T-helper 1 cell treated with Interleukin-12 subunit alpha and Interleukin-12 subunit beta and Interleukin-4 antibody, amounts not matched to agents 30 μg/mL and 1 μg/mL, for 36 hours (primary cell): ENCODE measurements at regions not wholly inside any gene's neighbourhood (a gene's known extent, or its start where the extent isn't known, plus 50 kb on each side); places are given as distances from the start of the nearest gene placed in this dataset.
A peak's percentile ranks its signal among the peaks of the same experiment; 100 is the strongest.

ENCODE experiments used
- H3K27ac Mint-ChIP-seq: one replicate; pipeline ENCODE4 v1.8.0; 2021; ENCODE audit warnings: mild to moderate bottlenecking, mixed read lengths
- H3K27me3 Mint-ChIP-seq: one replicate; pipeline ENCODE4 v1.8.0; 2021; ENCODE audit warnings: low read depth, mixed read lengths
- H3K36me3 Mint-ChIP-seq: one replicate; pipeline ENCODE4 v1.8.0; 2021; ENCODE audit warnings: low read depth, mixed read lengths
- H3K4me1 Mint-ChIP-seq: one replicate; pipeline ENCODE4 v1.8.0; 2021; ENCODE audit warnings: low read depth, mixed read lengths
- H3K4me3 Mint-ChIP-seq: one replicate; pipeline ENCODE4 v1.8.0; 2021; ENCODE audit warnings: mild to moderate bottlenecking, moderate library complexity, mixed read lengths
- H3K9me3 Mint-ChIP-seq: one replicate; pipeline ENCODE4 v1.8.0; 2021; ENCODE audit warnings: mixed read lengths

DNA sequence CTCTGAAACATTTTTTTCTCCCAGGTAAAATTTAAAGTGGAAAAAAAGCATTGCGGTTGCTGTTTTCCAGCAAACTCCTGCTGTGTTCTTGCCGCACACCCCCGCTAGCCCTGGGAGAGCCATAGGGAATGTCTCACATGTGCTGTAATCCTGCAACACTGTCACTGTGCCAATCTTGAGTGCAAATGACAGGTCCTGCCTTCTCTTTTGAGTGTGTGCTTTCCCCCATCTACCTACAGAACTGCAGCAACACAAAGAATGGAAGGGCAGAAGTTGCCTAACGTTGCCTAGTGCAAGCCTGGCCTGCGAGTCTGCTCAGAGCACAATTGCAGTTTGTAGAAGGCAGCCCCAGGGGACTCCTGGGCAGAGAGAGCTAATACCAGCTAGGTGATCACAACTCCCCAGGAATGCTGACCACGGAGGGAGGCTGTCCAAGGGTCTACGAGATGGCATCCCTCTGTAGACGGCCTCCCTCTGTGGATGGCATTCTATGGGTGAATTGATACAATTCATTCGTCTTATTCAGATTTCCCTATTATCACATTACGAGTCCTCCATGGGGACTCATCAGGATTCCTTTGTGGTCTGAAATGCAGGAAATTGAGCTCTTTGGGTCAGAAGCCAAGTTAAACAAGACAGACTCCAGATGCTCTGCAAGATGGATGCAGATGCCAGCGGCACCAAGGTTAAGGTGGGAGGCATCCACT lies 172.6 kb upstream of the S1PR3 start:
- Mint-ChIP-seq H3K27ac (no peak overlapping the region), H3K4me3 (no peak overlapping the region), H3K4me1 (no peaks in the 10 kb centered on the region), H3K36me3 (no peaks in the 10 kb centered on the region), H3K9me3 (no peaks in the 10 kb centered on the region), H3K27me3 (no peaks in the 10 kb centered on the region)

DNA sequence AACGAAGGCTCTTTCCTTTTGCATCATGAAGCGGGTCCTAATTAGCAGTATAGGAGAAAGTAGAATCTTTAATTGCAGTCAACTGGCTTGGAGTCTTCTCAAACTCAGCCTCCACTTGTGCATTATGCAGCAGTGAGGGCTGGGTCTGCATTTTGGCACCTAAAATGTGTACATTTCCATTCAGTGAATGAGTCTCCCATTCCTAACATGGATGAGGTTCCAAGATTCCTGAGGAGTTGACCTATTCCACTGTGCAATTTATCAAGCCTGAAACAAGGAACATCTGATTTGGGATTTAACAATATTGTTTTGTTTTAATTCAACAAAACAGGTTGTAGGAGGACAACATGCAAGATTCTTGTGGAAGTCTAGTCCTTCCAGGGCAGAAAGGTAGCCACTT lies 171.8 kb upstream of the S1PR3 start:
- no peaks in the 10 kb centered on the region for H3K9me3 Mint-ChIP-seq
- H3K36me3 Mint-ChIP-seq = no peaks in the 10 kb centered on the region
- peaks cover 3% of the 10 kb centered on the region for H3K27me3 Mint-ChIP-seq
- H3K4me3 Mint-ChIP-seq = no peak overlapping the region
- H3K27ac Mint-ChIP-seq = no peak overlapping the region
- H3K4me1 Mint-ChIP-seq = no peaks in the 10 kb centered on the region

DNA sequence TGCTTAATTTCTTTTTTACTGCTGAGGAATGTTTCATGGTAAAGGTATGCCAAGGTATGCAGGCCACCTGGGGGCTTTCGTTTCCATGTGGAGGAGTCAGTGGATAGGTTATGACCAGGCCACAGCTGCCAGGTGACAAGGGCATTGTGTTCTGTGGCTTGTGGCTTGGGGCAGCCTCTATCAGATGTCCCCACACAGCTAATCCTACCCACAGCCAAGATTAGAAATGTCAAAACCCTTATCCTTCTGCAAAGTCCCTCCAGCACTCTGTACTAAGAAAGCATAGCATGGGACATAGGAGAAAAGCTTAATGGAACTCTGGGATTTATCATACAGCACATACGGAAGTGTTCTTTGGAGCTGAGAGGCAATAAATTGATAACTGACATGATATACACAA lies 171.2 kb upstream of the S1PR3 start:
- H3K36me3 Mint-ChIP-seq = no peaks in the 10 kb centered on the region
- no peaks in the 10 kb centered on the region for H3K9me3 Mint-ChIP-seq
- H3K4me1 Mint-ChIP-seq = no peaks in the 10 kb centered on the region
- H3K27ac Mint-ChIP-seq = no peak overlapping the region
- peaks cover 8% of the 10 kb centered on the region for H3K27me3 Mint-ChIP-seq
- no peak overlapping the region for H3K4me3 Mint-ChIP-seq

- Mint-ChIP-seq H3K4me1 (no peaks in the 10 kb centered on the region), H3K36me3 (no peaks in the 10 kb centered on the region), H3K27ac (no peak overlapping the region), H3K9me3 (no peaks in the 10 kb centered on the region), H3K4me3 (no peak overlapping the region), H3K27me3 (peaks cover 11% of the 10 kb centered on the region)
Measured at GRCh38 chr9:88821033-88821745, 170.1 kb upstream of the S1PR3 start.

- H3K27ac Mint-ChIP-seq = no peak overlapping the region
- no peaks in the 10 kb centered on the region for H3K36me3 Mint-ChIP-seq
- no peaks in the 10 kb centered on the region for H3K9me3 Mint-ChIP-seq
- peaks cover 15% of the 10 kb centered on the region for H3K27me3 Mint-ChIP-seq
- no peaks in the 10 kb centered on the region for H3K4me1 Mint-ChIP-seq
- H3K4me3 Mint-ChIP-seq = no peak overlapping the region
Measured at GRCh38 chr9:88821746-88822106, 169.5 kb upstream of the S1PR3 start.

DNA sequence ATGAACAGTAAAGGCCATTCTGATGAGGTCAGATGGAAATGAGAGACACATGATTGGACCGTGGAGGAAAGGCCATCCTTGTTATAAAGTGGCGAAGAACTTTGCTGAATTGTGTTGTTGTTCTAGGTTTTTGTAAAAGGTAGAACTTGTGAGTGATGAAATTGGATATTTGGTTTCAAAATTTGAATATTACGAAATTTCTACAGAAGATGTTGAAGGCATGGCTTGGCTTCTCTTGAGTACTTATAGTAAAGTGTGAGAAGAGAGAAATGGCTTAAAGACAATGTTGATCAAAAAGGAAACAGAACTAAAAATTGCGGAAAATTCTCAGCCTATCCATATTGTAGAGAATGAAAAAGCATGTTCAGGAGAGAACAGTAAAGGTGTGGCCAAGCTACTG lies 166.6 kb upstream of the S1PR3 start:
- Mint-ChIP-seq H3K4me3 (no peak overlapping the region), H3K27ac (no peak overlapping the region), H3K4me1 (no peaks in the 10 kb centered on the region), H3K36me3 (no peaks in the 10 kb centered on the region), H3K9me3 (no peaks in the 10 kb centered on the region), H3K27me3 (peaks cover 28% of the 10 kb centered on the region)

DNA sequence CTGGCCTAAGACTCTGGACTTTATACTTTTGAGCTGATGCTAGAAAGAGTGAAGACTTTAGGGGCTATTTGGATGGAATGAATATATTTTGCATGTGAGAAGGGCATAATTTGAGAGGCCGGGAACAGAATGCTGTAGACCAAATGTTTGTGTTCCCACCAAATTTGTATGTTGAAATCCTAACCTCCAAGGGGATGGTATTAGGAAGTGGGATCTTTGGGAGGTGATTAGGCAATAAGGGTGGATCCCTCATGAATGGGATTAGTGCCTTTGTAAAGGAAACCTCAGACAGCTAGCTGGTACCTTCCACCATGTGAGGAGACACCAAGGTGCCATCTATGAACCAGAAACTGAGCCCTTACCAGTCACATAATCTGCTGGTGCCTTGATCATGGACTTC lies 165.1 kb upstream of the S1PR3 start:
- no peaks in the 10 kb centered on the region for H3K4me1 Mint-ChIP-seq
- no peaks in the 10 kb centered on the region for H3K36me3 Mint-ChIP-seq
- H3K4me3 Mint-ChIP-seq = no peak overlapping the region
- H3K27ac Mint-ChIP-seq = no peak overlapping the region
- H3K9me3 Mint-ChIP-seq = no peaks in the 10 kb centered on the region
- H3K27me3 Mint-ChIP-seq = peaks cover 33% of the 10 kb centered on the region

DNA sequence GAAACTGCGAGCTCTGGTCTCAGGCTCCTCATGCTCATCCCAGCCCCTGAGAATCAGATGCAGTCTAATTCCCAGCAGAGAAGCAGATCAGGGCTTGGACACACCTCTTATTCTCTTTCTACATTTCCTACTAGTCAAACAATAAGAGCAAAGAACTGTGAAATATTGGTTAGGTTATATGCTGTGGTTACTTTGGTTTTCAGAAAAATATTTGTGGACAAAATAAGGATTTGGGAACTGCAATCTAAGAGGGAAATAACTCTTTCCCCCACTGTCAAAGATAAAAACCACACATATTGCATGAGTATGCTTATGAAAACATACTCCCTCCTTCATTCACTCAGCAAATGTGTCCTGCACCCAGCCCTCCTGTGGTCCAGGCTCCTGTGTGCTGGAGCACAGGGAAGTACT lies 164.5 kb upstream of the S1PR3 start:
- peaks cover 37% of the 10 kb centered on the region for H3K27me3 Mint-ChIP-seq

GRCh38 chr9:88828018-88828417 lies 163.2 kb upstream of the S1PR3 start:
- no peaks in the 10 kb centered on the region for H3K9me3 Mint-ChIP-seq
- peaks cover 47% of the 10 kb centered on the region for H3K27me3 Mint-ChIP-seq
- H3K4me3 Mint-ChIP-seq = no peak overlapping the region
- H3K4me1 Mint-ChIP-seq = no peaks in the 10 kb centered on the region
- no peaks in the 10 kb centered on the region for H3K36me3 Mint-ChIP-seq
- no peak overlapping the region for H3K27ac Mint-ChIP-seq

More for the DNA sequence above, 164.5 kb upstream of the S1PR3 start:
- no peak overlapping the region for H3K4me3 Mint-ChIP-seq
- no peaks in the 10 kb centered on the region for H3K4me1 Mint-ChIP-seq
- no peaks in the 10 kb centered on the region for H3K36me3 Mint-ChIP-seq
- H3K9me3 Mint-ChIP-seq = no peaks in the 10 kb centered on the region
- H3K27ac Mint-ChIP-seq = no peak overlapping the region

DNA sequence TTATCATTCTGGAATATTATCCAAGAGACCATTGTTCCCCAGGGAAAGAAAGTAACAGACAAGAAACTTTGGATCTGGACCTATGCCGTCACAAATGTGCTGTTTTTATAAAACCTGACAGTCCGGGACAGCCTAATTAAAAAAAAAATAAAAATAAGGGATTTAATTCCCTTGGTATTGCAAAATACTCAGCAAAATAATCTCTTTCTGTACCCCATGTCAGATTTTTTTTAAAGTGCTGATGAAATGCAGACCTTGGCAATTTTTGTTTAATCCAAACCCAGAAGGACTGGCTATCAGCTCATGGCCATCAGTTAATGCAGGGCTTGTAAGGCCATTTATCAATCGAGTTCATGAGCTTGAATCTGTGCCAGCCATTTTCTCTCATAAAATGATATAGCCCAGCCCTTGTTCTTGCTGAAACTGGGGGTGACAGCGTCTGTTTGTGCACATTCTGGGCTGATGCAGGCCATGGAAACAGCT lies 162.7 kb upstream of the S1PR3 start:
- H3K36me3 Mint-ChIP-seq = no peaks in the 10 kb centered on the region
- H3K4me1 Mint-ChIP-seq = no peaks in the 10 kb centered on the region
- no peaks in the 10 kb centered on the region for H3K9me3 Mint-ChIP-seq
- peaks cover 51% of the 10 kb centered on the region for H3K27me3 Mint-ChIP-seq
- no peak overlapping the region for H3K27ac Mint-ChIP-seq
- no peak overlapping the region for H3K4me3 Mint-ChIP-seq

GRCh38 chr9:88829276-88829675 lies 162.0 kb upstream of the S1PR3 start:
- no peak overlapping the region for H3K27ac Mint-ChIP-seq

GRCh38 chr9:88831713-88832407 lies 159.4 kb upstream of the S1PR3 start:
- Mint-ChIP-seq H3K27me3 (peaks cover 56% of the 10 kb centered on the region), H3K4me3 (no peak overlapping the region)

More at GRCh38 chr9:88829276-88829675, 162.0 kb upstream of the S1PR3 start:
- Mint-ChIP-seq H3K9me3 (no peaks in the 10 kb centered on the region), H3K4me3 (no peak overlapping the region), H3K36me3 (no peaks in the 10 kb centered on the region), H3K4me1 (no peaks in the 10 kb centered on the region), H3K27me3 (peaks cover 57% of the 10 kb centered on the region)

GRCh38 chr9:88833946-88834345 lies 157.3 kb upstream of the S1PR3 start:
- Mint-ChIP-seq H3K27ac (no peak overlapping the region), H3K36me3 (no peaks in the 10 kb centered on the region), H3K4me3 (no peak overlapping the region), H3K4me1 (peaks cover 10% of the 10 kb centered on the region), H3K9me3 (no peaks in the 10 kb centered on the region), H3K27me3 (peaks cover 60% of the 10 kb centered on the region)

More at GRCh38 chr9:88831713-88832407, 159.4 kb upstream of the S1PR3 start:
- peaks cover 10% of the 10 kb centered on the region for H3K4me1 Mint-ChIP-seq
- no peaks in the 10 kb centered on the region for H3K9me3 Mint-ChIP-seq
- H3K36me3 Mint-ChIP-seq = no peaks in the 10 kb centered on the region
- no peak overlapping the region for H3K27ac Mint-ChIP-seq

DNA sequence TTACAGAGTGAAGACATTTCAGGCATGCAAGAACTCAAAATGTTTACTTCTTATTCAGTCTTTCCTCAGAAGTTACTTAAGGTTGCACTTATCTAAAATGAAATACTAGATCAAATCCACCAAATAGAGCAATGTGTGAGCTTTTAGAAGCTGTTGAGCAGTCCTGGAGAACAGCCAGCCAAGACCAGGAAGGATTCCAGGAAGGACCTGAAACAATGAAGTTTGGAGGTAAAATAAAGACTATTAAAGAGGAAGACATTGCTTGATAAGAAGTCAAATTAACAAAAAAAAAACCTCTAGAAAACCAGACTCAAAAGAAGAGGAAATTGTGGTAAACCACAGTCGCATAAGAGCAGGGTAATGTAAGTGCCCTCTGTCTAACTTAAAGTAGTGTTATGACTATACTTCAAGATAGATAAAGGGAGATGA lies 156.2 kb upstream of the S1PR3 start:
- peaks cover 65% of the 10 kb centered on the region for H3K27me3 Mint-ChIP-seq
- no peaks in the 10 kb centered on the region for H3K9me3 Mint-ChIP-seq
- H3K4me1 Mint-ChIP-seq = peaks cover 10% of the 10 kb centered on the region
- H3K36me3 Mint-ChIP-seq = no peaks in the 10 kb centered on the region
- H3K4me3 Mint-ChIP-seq = no peak overlapping the region
- H3K27ac Mint-ChIP-seq = peak overlapping the region; percentile 39

DNA sequence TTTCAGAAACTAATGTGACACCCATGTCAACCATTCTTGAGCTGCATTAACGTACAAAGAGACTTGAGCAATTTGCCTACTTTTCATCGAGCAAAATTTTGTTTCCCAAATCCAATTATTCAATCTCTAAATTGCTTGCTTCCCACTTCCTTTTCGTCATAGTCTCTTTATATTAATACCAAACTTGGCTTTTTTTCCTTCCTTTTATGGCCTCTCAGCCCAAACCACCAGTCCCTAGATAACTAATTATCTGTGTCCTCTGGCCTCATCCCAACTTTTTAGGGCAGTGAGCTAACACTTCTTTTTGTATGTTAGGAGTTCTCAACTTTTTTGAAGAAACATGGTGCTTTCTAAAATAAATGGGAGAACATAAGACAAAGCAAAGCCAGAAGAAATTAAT lies 155.5 kb upstream of the S1PR3 start:
- H3K9me3 Mint-ChIP-seq = no peaks in the 10 kb centered on the region
- no peaks in the 10 kb centered on the region for H3K36me3 Mint-ChIP-seq
- no peak overlapping the region for H3K27ac Mint-ChIP-seq
- H3K4me3 Mint-ChIP-seq = no peak overlapping the region
- peaks cover 10% of the 10 kb centered on the region for H3K4me1 Mint-ChIP-seq
- H3K27me3 Mint-ChIP-seq = peaks cover 64% of the 10 kb centered on the region
